ENCODE measurements at regions not wholly inside any gene's neighbourhood (a gene's known extent, or its start where the extent isn't known, plus 50 kb on each side); places are given as distances from the start of the nearest gene placed in this dataset.
"Not testable (repeated sequence)": the region's sequence is repeated elsewhere in the genome, so short reads cannot be mapped to it uniquely, and the experiment has no call there.

DNA sequence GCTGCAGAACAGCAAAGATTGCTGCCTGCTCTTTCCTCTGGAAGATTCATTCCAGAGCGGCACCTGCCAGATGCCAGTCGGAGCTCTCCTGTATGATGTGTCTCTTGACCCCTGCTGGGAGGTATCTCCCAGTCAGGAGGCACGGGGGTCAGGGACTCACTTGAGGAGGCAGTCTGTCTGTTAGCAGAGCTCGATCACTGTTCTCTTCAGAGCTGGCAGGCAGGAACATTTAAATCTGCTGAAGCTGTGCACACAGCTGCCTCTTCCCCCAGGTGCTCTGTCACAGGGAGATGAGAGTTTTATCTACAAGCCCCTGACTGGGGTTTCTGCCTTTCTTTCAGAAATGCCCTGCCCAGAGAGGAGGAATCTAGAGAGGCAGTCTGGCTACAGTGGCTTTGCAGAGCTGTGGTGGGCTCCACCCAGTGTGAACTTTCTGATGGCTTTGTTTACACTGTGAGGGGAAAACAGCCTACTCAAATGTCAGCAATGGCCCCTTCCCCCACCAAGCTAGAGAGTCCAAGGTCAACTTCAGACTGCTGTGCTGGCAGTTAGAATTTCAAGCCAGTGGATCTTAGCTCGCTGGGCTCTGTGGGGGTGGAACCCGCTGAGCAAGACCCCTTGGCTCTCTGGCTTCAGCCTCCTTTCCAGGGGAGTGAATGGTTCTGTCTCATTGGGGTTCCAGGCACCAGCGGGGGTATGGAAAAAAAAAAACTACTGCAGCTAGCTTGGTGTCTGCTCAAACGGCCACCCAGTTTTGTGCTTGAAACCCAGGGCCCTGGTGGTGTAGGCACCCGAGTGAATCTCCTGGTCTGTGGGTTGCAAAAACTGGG lies 242.7 kb upstream of the FAM78B start (continued):
- TF ChIP-seq ARID5B (CRISPR knock-in tag; IDR thresholded peaks at IDR 0.05) = peak; percentile 73
- TF ChIP-seq ZNF234 (CRISPR knock-in tag; conservative IDR thresholded peaks at IDR 0.05) = 0 out of 2 replicates have a peak, but pooled peaks have one; percentile 22
- TF ChIP-seq TBX2 (CRISPR knock-in tag; IDR thresholded peaks at IDR 0.05; ENCODE audit: borderline replicate concordance) = peak; percentile 92
- TF ChIP-seq ZNF17 (CRISPR knock-in tag; IDR thresholded peaks at IDR 0.05) = 0 out of 2 replicates have a peak, but pooled peaks have one; percentile 30
- peak; percentile 84 for TF ChIP-seq FOXK1 (CRISPR knock-in tag; IDR thresholded peaks at IDR 0.05; ENCODE audit: borderline replicate concordance, low read depth)
- not testable (repeated sequence) for TF ChIP-seq SOX13 (IDR thresholded peaks at IDR 0.05); EP300 (CRISPR knock-in tag; IDR thresholded peaks at IDR 0.05; ENCODE audit: borderline replicate concordance)
- peak in 1 of 2 experiments; percentile 38; a peak in 1 of 4 replicates for TF ChIP-seq SOX13 (CRISPR knock-in tag; conservative IDR thresholded peaks at IDR 0.05 in 1 of 2, IDR thresholded peaks at IDR 0.05 in 1 of 2)
- peak; percentile 74 for TF ChIP-seq GATAD2A (CRISPR knock-in tag; IDR thresholded peaks at IDR 0.05)
- peak; percentile 58; the same call in 1 of the 2 replicates for TF ChIP-seq NR2F6 (IDR thresholded peaks at IDR 0.05)
- peak; percentile 54; the same call in 1 of the 2 replicates for TF ChIP-seq NR2F6 (CRISPR knock-in tag; IDR thresholded peaks at IDR 0.05)
- peak; percentile 60; the same call in 1 of the 2 replicates for TF ChIP-seq POGZ (CRISPR knock-in tag; IDR thresholded peaks at IDR 0.05)
- peak; percentile 64; the same call in 1 of the 2 replicates for TF ChIP-seq MAFG (CRISPR knock-in tag; IDR thresholded peaks at IDR 0.05)
- TF ChIP-seq, protein P1, sequence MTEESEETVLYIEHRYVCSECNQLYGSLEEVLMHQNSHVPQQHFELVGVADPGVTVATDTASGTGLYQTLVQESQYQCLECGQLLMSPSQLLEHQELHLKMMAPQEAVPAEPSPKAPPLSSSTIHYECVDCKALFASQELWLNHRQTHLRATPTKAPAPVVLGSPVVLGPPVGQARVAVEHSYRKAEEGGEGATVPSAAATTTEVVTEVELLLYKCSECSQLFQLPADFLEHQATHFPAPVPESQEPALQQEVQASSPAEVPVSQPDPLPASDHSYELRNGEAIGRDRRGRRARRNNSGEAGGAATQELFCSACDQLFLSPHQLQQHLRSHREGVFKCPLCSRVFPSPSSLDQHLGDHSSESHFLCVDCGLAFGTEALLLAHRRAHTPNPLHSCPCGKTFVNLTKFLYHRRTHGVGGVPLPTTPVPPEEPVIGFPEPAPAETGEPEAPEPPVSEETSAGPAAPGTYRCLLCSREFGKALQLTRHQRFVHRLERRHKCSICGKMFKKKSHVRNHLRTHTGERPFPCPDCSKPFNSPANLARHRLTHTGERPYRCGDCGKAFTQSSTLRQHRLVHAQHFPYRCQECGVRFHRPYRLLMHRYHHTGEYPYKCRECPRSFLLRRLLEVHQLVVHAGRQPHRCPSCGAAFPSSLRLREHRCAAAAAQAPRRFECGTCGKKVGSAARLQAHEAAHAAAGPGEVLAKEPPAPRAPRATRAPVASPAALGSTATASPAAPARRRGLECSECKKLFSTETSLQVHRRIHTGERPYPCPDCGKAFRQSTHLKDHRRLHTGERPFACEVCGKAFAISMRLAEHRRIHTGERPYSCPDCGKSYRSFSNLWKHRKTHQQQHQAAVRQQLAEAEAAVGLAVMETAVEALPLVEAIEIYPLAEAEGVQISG (CRISPR knock-in tag; IDR thresholded peaks at IDR 0.05) = peak; percentile 32; the same call in 1 of the 2 replicates
- TF ChIP-seq ZNF891 (CRISPR knock-in tag; IDR thresholded peaks at IDR 0.05) = peak; percentile 54; the same call in 1 of the 2 replicates
- TF ChIP-seq FOXO1 (CRISPR knock-in tag; IDR thresholded peaks at IDR 0.05) = peak; percentile 92
- peak; percentile 49 for TF ChIP-seq FOSL2 (CRISPR knock-in tag; IDR thresholded peaks at IDR 0.05)
- TF ChIP-seq SPEN (CRISPR knock-in tag; IDR thresholded peaks at IDR 0.05; ENCODE audit: low read depth) = peak; percentile 35; the same call in 1 of the 2 replicates
- peak; percentile 50; the same call in 1 of the 2 replicates for TF ChIP-seq RXRB (CRISPR knock-in tag; IDR thresholded peaks at IDR 0.05; ENCODE audit: borderline replicate concordance)
- TF ChIP-seq ZNF292 (CRISPR knock-in tag; IDR thresholded peaks at IDR 0.05; ENCODE audit: borderline replicate concordance, low read depth) = peak; percentile 80; the same call in 1 of the 2 replicates
- TF ChIP-seq ZNF644 (CRISPR knock-in tag; IDR thresholded peaks at IDR 0.05; ENCODE audit: low read depth) = peak; percentile 33; the same call in 1 of the 2 replicates
- peak; percentile 51; the same call in 1 of the 2 replicates for TF ChIP-seq ZNF772 (CRISPR knock-in tag; IDR thresholded peaks at IDR 0.05)
- TF ChIP-seq EP300 (IDR thresholded peaks at IDR 0.05; ENCODE audit: low read depth in 2 of 2, low read length in 2 of 2) = peak in 1 of 2 experiments; percentile 47; a peak in 2 of 4 replicates
- 0 out of 2 replicates have a peak, but pooled peaks have one; percentile 64 for TF ChIP-seq TOPORS (CRISPR knock-in tag; IDR thresholded peaks at IDR 0.05)
- TF ChIP-seq KDM3A (CRISPR knock-in tag; IDR thresholded peaks at IDR 0.05; ENCODE audit: low read depth) = 0 out of 2 replicates have a peak, but pooled peaks have one; percentile 25

Measured in HepG2 (cell line).